HK-2 (cell line): ENCODE measurements at regions not wholly inside any gene's neighbourhood (a gene's known extent, or its start where the extent isn't known, plus 50 kb on each side); places are given as distances from the start of the nearest gene placed in this dataset.
A peak's percentile ranks its signal among the peaks of the same experiment; 100 is the strongest.
"Not testable (repeated sequence)": the region's sequence is repeated elsewhere in the genome, so short reads cannot be mapped to it uniquely, and the experiment has no call there.

Source experiments
- DNase-seq: peaks from one replicate; pipeline ENCODE4 v3.0.0-alpha.2; 2018; ENCODE audit not compliant: unreplicated experiment

DNA sequence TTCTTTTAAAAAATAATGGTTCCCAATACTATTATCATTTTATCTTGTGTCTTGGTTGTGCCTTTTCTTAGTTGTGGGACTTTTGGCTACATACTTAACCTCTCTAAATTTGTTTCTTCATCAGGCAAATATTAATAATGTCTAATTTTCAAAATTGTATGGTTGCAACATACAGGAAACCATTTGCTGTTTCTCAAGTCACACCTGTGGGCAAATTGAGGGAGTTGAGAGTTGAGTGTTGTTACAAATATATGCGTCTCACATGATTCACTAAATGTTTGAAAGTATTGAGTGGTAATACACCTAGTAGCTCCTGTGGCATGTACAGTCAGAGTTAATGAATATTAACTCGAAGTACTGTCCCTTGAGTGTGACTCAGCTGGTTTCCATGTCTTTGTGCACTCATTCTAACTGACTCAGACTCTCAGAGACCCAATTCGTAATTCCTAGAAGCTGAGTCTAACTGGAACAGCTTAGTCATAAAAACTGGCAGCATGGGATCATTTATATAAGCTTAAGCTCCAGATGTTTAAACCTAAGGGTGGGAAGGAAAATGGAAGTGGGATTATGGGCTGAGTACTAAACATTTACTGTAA is 802.4 kb downstream of the TRIML1 start:
- peak; percentile 37 for DNase-seq

DNA sequence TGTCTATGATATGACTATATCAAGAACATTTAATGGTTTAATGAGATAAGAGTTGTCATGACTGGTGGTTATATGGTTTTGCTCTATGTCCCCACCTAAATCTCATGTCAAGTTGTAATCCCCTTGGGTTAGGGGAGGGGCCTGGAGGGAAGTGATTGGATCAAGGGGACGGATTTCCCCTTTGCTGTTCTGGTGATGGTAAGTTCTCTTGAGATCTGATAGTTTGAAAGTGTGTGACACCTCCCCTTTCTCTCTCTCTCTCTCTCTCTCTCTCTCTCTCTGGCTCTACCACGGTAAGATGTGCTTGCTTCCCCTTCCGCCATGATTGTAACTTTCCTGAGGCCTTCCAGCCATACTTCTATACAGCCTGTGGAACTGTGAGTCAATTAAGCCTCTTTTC is 803.4 kb downstream of the TRIML1 start:
- no peak for DNase-seq

DNA sequence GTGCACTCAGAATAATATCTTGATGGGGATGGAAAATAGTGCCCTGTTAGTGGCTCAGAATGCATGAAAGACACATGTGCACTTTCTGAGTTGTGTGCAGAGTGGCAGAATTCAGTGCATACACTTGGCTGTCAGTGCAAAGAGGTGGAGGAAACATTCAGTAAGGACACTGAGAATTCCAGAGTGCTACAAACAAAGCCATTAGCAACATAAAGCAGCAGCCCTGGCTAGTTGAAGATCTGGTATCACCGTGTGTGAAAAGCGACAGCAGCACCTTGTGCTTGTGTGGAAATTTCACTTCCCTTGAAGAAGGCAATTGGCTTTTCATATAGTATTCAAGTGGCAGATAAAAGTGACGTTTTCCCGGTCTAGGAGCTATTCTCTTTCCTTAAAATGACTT is 810.4 kb downstream of the TRIML1 start:
- DNase-seq: no peak

DNA sequence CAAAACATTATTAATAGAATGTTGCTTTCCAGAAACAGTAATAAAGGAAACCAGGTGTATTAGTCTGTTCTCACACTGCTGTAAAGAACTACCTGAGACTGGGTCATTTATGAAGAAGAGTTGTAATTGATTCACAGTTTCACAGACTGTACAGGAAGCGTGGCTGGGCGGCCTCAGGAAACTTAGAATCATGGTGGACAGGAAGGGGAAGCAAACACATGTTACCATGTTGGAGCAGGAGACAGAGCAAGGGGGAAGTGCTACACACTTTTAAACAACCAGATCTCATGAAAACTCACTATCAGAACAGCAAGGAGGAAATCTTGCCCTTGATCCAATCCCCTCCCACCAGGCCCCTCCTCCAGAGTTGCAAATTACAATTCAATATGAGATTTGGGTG is 815.8 kb downstream of the TRIML1 start:
- DNase-seq: no peak

DNA sequence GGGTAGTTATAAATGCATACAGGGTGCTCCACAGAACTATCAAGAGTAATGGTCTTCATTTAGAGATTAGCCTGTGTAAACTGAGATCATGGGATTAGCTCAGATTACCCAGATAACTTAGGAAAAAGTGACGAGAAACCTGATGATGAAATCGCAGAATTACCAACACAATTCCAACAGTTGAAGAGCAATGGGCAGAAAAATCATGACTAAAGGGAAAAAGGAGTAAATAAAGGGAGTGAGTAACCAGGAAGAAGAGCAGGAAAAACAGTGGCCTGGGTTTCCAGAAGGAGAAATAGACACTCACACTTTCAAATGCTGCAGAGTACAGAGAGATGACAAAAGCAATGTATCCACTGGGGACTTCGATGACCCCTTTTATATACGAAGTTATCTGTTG is 817.3 kb downstream of the TRIML1 start:
- no peak for DNase-seq

DNA sequence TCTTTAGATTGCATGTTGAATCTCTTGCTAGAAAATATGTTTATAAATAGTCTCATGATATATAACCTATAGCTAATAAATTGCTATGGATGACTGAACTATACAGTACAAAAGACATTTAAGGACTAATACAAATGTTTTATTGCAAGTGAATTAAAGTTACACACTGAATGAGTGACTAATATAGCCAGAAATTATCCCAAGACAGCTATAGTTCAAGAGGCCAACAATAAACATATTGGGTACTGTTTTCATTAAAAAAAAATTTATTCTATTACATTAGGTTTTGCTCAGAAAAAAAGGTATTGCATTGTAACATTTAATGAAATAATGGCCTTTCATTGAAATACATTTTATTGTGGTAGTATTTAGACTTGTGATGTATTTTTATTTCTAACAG is 819.1 kb downstream of the TRIML1 start:
- no peak for DNase-seq

DNA sequence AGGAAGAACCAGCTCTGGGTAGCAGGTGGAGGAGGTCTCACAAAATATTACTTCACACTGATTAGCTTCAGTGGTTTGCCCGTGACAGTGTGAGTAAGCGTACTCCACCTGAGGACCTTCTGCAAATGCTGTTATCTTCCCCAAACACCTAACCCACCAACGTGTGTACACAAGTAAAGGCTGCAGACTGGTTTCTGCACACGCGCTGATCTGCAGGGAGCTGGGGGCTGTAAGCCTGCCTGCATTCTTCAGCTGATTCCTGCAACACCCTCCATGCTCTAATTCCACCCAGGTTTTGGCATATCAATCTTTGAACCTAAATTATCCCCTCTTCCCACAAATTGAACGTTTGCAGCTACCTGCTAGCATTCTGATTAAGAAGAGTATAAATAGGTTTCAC is 820.2 kb downstream of the TRIML1 start:
- no peak for DNase-seq

DNA sequence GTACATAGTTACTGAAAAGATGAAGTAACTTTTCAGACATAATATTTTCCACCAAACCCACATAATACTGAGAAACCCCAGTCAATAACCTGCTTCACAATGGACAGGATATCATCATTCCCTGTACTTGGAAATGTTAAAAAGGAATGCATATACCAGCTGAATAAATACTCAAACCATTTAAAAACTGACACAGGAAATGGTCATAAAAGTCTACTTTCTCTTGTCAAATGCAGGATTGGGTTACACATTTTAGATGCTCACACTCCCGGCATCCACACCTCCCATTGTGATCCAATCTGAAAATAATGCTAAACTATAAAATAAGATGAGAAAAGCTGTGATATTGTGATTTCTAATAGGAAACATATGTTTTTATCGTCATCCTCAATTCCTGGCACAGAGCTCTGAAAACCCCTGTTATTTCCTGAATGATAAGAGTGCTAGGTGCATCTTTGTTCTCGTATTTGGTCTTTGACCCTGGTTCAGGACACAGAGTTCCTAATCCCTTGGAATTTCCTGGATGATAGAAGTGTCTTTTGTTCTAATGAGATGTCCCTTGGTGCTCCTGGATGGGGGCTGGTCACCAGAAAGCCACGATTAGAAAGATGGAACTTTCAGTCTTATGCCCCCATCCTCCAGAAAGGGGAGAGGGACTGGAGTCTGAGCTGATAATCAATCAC is 821.3 kb downstream of the TRIML1 start:
- no peak for DNase-seq

DNA sequence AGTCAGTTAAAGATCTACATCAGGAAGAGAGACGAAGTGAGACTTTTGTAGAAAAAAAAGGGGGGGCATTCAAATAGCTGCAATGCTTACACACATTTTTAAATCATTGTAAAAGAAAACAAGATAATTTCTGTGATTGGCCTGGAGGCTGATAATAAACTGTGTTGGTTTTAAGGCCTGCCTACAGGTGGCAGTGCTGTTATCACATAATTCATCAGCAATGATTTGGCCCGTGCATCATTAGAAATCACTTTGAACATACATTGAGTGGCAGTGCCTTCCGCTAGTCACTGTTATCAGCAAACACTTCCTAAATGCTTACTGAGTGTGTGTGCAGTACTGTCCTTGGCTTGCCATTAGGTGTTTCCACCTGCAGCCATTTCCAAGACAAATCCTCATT is 831.9 kb downstream of the TRIML1 start:
- DNase-seq: no peak

DNA sequence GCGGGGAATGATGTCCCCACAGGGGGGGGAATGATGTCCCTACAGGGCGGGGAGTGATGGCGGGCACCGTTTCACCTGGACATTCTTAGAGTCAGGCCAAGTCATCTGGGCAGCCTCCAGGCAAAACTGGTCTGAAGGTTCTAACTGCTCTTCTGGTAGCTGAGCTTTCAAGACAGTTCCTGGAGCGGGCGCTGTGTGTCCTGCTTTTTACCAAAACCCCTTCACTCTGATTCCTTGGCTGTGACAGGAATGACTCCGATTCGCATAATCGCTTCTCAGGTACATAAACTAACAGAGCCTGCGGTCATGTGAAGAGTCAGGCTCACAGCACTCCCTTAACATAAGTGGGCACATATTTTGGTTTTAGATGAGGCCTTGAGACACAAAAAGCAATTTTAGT is 836.0 kb downstream of the TRIML1 start:
- DNase-seq: no peak

DNA sequence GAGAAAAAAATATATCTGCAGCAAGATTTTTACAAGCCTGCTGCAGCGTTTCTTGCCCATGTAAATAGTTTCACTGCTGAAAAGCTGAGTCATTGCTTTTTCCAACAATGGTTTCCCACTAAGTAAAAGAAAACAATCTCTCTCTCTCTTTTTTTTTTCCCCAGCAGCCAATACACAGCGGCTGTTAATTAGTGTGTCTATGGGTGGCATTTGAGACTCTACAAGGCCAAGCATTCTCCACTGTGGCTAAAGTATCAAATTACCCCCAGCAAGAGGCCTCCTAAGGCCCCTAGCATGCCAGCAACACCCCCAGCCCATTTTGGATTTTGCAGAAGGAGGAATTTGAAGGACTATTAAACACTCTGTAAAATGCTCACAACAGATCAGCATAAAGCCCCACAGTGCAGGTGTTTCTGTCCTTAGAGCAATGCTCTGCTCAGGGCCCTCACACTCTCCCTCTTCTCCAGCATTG is 837.4 kb downstream of the TRIML1 start:
- no peak for DNase-seq

DNA sequence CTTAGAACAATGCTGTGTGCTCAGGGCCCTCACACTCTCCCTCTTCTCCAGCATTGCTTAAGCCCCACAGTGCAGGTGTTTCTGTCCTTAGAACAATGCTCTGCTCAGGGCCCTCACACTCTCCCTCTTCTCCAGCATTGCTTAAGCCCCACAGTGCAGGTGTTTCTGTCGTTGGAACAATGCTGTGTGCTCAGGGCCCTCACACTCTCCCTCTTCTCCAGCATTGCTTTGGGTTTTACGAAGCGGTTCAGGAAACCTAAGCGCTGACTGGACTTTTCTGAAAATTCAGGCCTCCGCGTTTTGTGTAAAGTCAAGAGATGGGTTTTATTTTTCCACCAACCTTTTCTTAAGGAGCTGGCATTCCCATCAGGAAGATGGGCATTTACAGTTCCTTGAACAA is 838.0 kb downstream of the TRIML1 start:
- DNase-seq: not testable (repeated sequence)

DNA sequence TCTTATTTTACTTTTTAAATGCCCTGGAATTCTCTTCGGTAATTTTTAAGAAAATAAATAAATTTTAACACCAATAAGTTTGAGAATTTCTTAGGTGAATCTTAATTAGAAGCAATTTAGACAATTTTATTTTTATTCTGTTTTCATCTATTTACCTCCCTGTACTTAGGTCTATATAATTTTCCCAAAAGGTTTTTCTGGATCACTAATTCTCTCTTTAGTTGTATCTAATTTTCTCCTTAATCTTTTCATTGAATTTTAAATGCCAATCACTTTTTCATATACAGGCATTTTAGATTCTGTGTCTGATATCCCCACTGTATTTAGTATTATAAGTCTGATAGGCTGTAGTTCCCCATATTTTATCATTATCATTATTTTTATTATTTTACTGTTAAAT is 845.3 kb downstream of the TRIML1 start:
- DNase-seq: no peak

DNA sequence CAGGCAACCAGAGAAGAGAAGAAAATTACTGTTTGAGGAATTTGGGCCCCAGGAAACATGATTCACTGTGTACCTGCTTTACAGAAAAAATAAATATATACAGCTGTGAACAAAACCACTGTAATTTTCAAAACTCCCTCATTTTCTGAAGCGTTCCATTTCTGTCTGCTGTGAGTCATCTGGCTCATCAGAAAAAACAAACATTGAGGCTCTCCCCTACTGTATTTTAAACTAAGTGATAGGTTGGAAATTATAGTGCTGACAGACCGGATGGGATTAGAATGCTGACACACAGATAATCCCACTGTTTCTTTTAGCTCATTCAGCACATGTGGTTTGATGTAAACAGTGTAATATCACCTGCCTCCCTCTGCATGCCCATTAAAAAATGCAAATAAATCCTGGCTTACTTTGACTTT is 847.0 kb downstream of the TRIML1 start:
- no peak for DNase-seq

DNA sequence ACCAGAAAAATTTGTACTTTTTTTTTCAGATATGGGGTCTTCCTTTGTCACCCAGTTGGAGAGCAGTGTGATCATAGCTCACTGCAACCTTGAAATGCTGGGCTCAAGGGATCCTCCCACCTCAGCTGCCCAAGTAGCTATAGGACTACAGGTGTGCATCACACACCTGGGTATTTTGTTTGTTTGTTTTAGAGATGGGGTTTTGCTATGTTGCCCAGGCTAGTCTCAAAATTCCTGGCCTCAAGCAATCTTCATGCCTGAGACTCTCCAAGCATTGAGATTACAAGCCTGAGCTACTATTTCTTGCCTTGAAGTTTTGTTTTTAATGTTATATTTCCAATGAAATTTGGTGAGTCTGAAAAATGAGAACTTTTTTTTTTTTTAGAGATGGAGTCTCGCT is 847.8 kb downstream of the TRIML1 start:
- no peak for DNase-seq

DNA sequence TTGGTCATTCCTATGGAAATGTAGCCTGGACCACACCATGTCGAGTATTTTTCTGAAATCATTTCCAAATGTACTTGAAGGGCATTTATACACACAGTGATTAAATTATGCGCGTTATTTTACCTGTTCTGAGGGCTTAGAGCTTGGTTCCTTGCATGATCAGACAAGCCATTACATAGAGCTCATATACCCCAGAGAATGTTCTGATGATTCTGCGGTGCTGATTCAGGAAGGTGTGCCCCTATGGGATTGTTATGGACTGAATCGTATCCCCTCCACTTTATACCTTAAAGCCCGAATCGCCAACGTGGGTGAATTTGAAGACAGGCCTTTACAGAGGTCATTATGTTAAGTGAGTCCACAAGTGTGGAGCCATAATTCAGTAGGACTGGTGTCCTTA is 848.9 kb downstream of the TRIML1 start:
- no peak for DNase-seq

DNA sequence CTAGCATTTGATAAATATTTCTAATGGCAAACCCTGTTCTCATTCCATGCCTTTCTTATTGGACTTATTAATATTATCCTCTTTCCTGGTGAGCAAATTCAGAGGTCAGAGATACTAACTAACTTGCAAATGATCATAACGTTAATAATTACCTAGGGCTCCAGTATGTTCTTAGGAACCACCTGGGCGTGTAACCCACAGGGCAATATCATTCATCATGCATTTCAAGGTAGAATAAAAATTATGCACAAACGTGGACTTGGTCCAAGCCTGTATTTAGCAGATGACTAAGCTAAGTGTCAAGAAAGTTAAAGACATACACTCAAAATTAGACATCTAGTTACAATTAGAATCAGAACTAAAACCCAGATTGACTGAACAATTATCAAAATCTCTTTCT is 850.1 kb downstream of the TRIML1 start:
- peak; percentile 9 for DNase-seq

DNA sequence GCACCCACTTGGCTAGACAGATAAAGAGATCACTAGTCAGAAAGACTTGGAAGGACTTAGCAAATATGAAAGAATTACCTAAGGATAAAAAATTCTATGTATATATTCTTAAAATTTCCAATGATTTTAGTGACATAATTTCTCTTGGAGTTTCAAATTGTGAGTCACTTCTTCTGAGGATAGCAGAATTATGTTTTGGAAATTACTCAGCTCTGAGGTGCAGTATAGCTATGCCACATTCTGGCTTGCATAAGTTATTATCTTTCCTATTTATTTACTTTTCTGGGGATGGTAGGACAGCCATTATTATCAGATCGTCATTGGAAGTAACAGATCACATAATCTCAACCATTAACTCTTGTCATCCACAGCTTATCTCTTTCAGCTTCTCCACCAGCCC is 853.5 kb downstream of the TRIML1 start:
- no peak for DNase-seq

DNA sequence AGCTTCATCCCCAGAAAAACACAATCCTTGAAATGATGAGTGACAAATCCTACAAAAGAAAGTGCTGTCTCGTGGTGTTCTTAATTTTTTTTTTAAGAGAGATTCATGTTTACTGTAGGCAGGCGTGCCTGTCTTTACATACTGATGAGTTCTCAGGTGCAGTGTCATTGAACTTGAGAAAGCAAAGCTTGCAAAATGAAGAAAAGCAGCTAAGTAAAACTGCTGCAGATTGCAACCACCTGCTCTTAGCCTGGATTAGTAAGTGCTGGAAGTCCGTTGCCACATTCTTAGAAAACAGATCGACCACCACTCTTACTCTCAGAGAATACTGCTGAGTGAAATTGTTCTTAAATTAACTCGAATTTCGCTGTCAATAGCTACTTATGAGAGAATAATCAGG is 854.6 kb downstream of the TRIML1 start:
- no peak for DNase-seq

DNA sequence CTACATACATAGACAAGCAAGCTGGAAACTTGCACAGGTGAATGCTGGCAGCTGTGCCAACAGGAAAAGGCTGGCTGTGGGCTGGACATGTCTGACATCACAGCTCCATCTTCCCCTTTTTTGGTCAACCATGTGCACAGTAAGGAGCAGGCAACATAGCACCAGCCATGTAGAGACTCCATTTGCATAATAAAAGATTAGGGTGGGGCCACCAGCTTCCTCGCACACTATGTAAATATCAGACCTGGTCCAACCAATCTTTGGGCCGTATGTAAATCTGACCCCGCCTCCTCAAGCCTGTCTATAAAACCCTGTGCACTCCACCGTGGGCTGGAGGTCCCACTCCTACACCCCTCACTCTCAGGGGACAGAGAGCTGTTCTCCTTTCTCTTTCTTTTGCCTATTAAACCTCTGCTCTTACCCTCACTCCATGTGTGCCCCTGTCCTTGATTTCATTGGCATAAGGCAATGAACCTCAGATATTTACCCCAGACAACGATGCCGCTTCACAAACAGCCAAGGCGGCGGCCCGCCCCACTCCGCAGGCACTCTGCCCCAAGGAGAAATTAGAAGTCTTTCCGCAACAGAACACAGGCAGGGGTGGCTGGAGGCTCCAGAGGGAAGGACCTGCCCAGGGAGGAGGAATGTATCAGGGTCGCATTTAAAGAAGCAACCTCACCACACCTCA is 862.2 kb downstream of the TRIML1 start:
- DNase-seq: no peak

DNA sequence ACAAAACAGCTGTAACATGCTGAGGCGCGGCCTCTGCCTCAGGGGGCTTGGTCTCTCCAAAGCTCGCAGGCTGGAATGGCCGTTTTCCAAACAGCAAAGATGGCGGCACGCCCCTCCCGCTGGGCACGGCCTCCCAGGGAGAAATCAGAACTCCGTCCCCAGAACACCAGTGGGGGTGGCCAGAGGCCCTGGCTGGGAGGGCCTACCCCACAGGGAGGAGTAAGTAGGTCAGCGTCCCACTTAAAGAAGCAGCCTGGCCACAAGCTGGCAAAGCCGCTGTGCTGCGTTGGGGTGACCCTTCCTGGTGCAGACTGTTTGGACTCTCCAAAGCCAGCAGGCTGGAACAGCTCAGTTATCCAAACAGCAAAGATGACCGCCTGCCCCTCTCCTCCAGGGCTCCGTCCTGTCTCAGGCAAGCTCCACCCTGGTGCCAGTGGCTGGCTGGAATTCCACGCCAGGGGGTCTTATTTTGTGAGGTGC is 862.8 kb downstream of the TRIML1 start:
- DNase-seq: no peak

DNA sequence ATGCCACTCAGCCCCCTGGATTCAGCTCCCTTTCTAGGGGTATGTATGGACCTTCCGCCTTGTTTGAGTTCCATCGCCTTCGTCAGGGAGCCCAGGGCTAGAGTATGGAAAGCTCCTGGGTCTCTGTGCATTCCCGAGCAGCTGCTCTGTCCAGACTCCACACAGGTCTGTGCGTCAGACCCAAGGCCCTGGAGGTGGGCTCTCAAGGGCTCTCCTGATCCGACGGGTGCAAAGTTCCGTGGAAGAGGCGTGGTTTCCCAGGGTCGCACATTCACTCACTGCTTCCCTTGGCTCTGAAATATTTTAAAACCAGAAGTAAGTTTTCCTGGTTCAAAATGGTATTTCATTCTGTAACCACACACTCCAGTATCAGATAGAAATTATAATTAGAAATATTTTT is 863.2 kb downstream of the TRIML1 start:
- no peak for DNase-seq
